ENCODE measurements at regions not wholly inside any gene's neighbourhood (a gene's known extent, or its start where the extent isn't known, plus 50 kb on each side); places are given as distances from the start of the nearest gene placed in this dataset.

GRCh38 chr15:95918525-95918924, 412.0 kb upstream of the NR2F2 start:
- Histone ChIP-seq H3K9me3 (no peaks in the 10 kb centered on the region), H3K4me1 (no peaks in the 10 kb centered on the region), H3K4me3 (ENCODE audit: low read depth, low read length) (no peak overlapping the region), H3K27me3 (no peaks in the 10 kb centered on the region), H3K36me3 (no peaks in the 10 kb centered on the region)
- DNase-seq, result no peak
- no peak for TF ChIP-seq CTCF (IDR thresholded peaks at IDR 0.05; ENCODE audit: low read depth, low read length)

DNA sequence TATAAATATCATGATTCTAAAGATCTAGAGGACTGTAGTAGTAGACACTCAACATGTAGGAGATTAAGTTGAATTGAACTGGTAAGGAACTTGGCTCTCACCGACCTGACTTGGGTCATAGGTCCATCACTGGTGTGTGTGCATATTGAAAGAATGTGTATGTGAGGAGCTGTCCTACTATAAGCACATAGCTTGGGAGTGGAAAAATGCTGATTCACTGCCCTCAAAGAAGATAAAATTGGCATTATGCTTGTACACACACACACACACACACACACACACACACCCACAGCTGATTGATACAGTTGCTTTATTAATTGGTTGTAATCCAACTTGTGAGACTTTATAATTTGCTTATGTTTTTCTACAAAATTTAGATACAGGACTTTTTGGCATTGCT, 411.0 kb upstream of the NR2F2 start:
- Histone ChIP-seq H3K27me3 (no peaks in the 10 kb centered on the region), H3K36me3 (no peaks in the 10 kb centered on the region), H3K4me1 (no peaks in the 10 kb centered on the region), H3K9me3 (no peaks in the 10 kb centered on the region), H3K4me3 (ENCODE audit: low read depth, low read length) (no peak overlapping the region)
- DNase-seq, result no peak
- TF ChIP-seq CTCF (IDR thresholded peaks at IDR 0.05; ENCODE audit: low read depth, low read length), result no peak

- TF ChIP-seq CTCF (IDR thresholded peaks at IDR 0.05; ENCODE audit: low read depth, low read length), result no peak
- no peaks in the 10 kb centered on the region for H3K9me3 ChIP-seq
- H3K36me3 ChIP-seq, result no peaks in the 10 kb centered on the region
- no peak for DNase-seq
- no peaks in the 10 kb centered on the region for H3K4me1 ChIP-seq
- H3K4me3 ChIP-seq (ENCODE audit: low read depth, low read length), result no peak overlapping the region
- H3K27me3 ChIP-seq, result no peaks in the 10 kb centered on the region
Measured at GRCh38 chr15:95921404-95921803, 409.1 kb upstream of the NR2F2 start.

GRCh38 chr15:95922431-95922830, 408.1 kb upstream of the NR2F2 start:
- H3K36me3 ChIP-seq, result no peaks in the 10 kb centered on the region
- H3K4me1 ChIP-seq, result no peaks in the 10 kb centered on the region
- H3K4me3 ChIP-seq (ENCODE audit: low read depth, low read length), result no peak overlapping the region
- H3K9me3 ChIP-seq, result no peaks in the 10 kb centered on the region
- no peaks in the 10 kb centered on the region for H3K27me3 ChIP-seq
- no peak for DNase-seq
- TF ChIP-seq CTCF (IDR thresholded peaks at IDR 0.05; ENCODE audit: low read depth, low read length), result no peak

DNA sequence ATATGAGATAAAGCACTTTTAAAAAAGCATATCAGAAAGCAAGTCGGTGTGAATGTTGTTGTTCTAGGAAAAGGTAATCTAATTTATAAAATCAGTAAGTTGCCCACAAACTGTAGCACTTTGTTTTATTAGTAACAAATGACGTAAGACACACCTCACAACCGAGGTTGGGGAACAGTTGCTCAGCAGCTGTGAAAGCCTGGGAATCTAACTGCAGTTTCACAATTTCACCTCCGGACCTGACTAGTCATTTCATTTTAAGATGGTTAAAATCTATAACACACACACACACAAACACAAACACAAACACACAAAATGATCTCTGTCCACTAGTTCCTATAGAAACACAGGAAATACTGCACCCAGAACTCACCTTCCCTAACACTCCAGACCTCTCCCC, 406.7 kb upstream of the NR2F2 start:
- TF ChIP-seq CTCF (IDR thresholded peaks at IDR 0.05; ENCODE audit: low read depth, low read length), result no peak
- H3K36me3 ChIP-seq, result no peaks in the 10 kb centered on the region
- H3K4me1 ChIP-seq, result no peaks in the 10 kb centered on the region
- H3K27me3 ChIP-seq, result no peaks in the 10 kb centered on the region
- DNase-seq, result no peak
- no peak overlapping the region for H3K4me3 ChIP-seq (ENCODE audit: low read depth, low read length)
- H3K9me3 ChIP-seq, result no peaks in the 10 kb centered on the region

DNA sequence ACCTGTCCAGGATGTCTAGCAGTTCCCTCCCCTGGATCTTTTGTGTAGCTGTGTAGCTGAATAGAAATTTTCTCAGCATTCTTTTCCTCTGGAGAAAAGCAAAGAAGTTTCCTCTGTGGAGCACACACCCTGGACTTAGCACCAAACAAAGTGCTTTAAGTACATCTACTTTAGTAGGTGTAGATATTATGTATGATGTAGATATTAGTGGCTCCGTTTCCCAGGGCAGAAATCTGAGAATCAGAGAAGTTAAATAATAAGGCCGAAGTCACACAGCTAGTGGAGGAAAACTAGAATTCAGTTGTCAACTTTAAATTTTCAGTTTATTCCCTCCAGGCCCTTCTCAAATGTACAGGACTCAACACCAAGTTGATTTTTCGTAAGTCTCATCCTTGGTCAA, 401.7 kb upstream of the NR2F2 start:
- Histone ChIP-seq H3K9me3 (no peaks in the 10 kb centered on the region), H3K36me3 (no peaks in the 10 kb centered on the region), H3K4me3 (ENCODE audit: low read depth, low read length) (no peak overlapping the region), H3K27me3 (no peaks in the 10 kb centered on the region), H3K4me1 (no peaks in the 10 kb centered on the region)
- TF ChIP-seq CTCF (IDR thresholded peaks at IDR 0.05; ENCODE audit: low read depth, low read length), result no peak
- no peak for DNase-seq
